CD14-positive monocyte (primary cell): ENCODE measurements at regions not wholly inside any gene's neighbourhood (a gene's known extent, or its start where the extent isn't known, plus 50 kb on each side); places are given as distances from the start of the nearest gene placed in this dataset.

Source experiments
- DNase-seq, 3 donors: peaks; one replicate each; pipeline ENCODE4 v3.0.0-alpha.2; 2011 to 2022
- H2AFZ ChIP-seq: 2 replicates; pipeline ENCODE4 v1.6.0; 2012; ENCODE audit warnings: mild to moderate bottlenecking, low read depth, low read length, inconsistent platforms; ENCODE audit not compliant: insufficient read depth, poor library complexity, severe bottlenecking
- H3K27ac ChIP-seq, 2 donors: 1 replicate in 1 of 2; 2 replicates in 1 of 2; pipeline ENCODE4 v1.5.1; 2012 to 2013; ENCODE audit warnings: low read length in 2 of 2, control low read depth in 1 of 2, inconsistent platforms in 1 of 2, low read depth in 1 of 2, mild to moderate bottlenecking in 1 of 2
- H3K27me3 ChIP-seq, 2 donors: one replicate each; pipeline versions ENCODE4 v1.6.0 to v1.6.1; 2011 to 2013; ENCODE audit warnings: low read length in 2 of 2; ENCODE audit not compliant: control insufficient read depth in 2 of 2, insufficient read depth in 2 of 2
- H3K36me3 ChIP-seq, 2 donors: replicated peaks in 1 of 2; 1 replicate in 1 of 2; 2 replicates in 1 of 2; pipeline versions ENCODE4 v1.5.1 to v1.6.1; 2012 to 2013; ENCODE audit warnings: low read length in 2 of 2, control low read depth in 1 of 2, inconsistent platforms in 1 of 2, mild to moderate bottlenecking in 1 of 2; ENCODE audit not compliant: insufficient read depth in 2 of 2, control insufficient read depth in 1 of 2
- H3K4me1 ChIP-seq, 2 donors: 1 replicate in 1 of 2; 2 replicates in 1 of 2; pipeline versions ENCODE4 v1.5.1 to v1.6.1; 2012 to 2013; ENCODE audit warnings: low read length in 2 of 2, control low read depth in 1 of 2, inconsistent platforms in 1 of 2, mild to moderate bottlenecking in 1 of 2, moderate library complexity in 1 of 2; ENCODE audit not compliant: insufficient read depth in 2 of 2, control insufficient read depth in 1 of 2
- H3K4me2 ChIP-seq: replicated peaks from 2 replicates; pipeline ENCODE3; 2012; ENCODE audit warnings: low read length, moderate library complexity, mild to moderate bottlenecking; ENCODE audit not compliant: poor library complexity, severe bottlenecking; ENCODE audit errors: extremely low read depth
- H3K4me3 ChIP-seq, 3 experiments: fragments of 200-600 bp in 1 of 3; sonication (generic) in 1 of 3; replicated peaks in 1 of 3; 1 replicate in 2 of 3; 2 replicates in 1 of 3; pipeline ENCODE4 v1.5.1; 2011 to 2013; ENCODE audit warnings: low read length in 3 of 3, mild to moderate bottlenecking in 3 of 3, control low read depth in 2 of 3, low read depth in 2 of 3, inconsistent platforms in 1 of 3, moderate library complexity in 1 of 3
- H3K79me2 ChIP-seq: 2 replicates; pipeline ENCODE4 v1.6.0; 2012; ENCODE audit warnings: mild to moderate bottlenecking, control low read depth, inconsistent platforms, low read length, moderate library complexity; ENCODE audit not compliant: insufficient read depth
- H3K9ac ChIP-seq: 2 replicates; pipeline ENCODE4 v1.6.0; 2017; ENCODE audit warnings: low read length, mild to moderate bottlenecking; ENCODE audit not compliant: insufficient read depth, poor library complexity, severe bottlenecking
- H3K9me3 ChIP-seq, 2 donors: replicated peaks in 1 of 2; 1 replicate in 1 of 2; 2 replicates in 1 of 2; pipeline versions ENCODE4 v1.5.1 to v1.6.1; 2012 to 2013; ENCODE audit warnings: low read length in 2 of 2, control low read depth in 1 of 2; ENCODE audit not compliant: control insufficient read depth in 1 of 2, insufficient read depth in 1 of 2
- H4K20me1 ChIP-seq: 2 replicates; pipeline ENCODE4 v1.6.0; 2012; ENCODE audit warnings: mild to moderate bottlenecking, low read length, control low read depth, moderate library complexity; ENCODE audit not compliant: insufficient read depth
- H3K27ac Mint-ChIP-seq, 7 donors: one replicate each; pipeline ENCODE4 v1.8.0; 2020; ENCODE audit warnings: mild to moderate bottlenecking in 7 of 7, mixed read lengths in 7 of 7, moderate library complexity in 6 of 7, inconsistent platforms in 2 of 7
- H3K27me3 Mint-ChIP-seq, 3 donors: one replicate each; pipeline ENCODE4 v1.8.0; 2021 to 2022; ENCODE audit warnings: low read depth in 3 of 3, mild to moderate bottlenecking in 3 of 3, mixed read lengths in 3 of 3, moderate library complexity in 3 of 3, inconsistent platforms in 1 of 3
- H3K36me3 Mint-ChIP-seq, 2 donors: one replicate each; pipeline ENCODE4 v1.8.0; 2020; ENCODE audit warnings: mixed read lengths in 2 of 2, inconsistent platforms in 1 of 2, mild to moderate bottlenecking in 1 of 2
- H3K4me1 Mint-ChIP-seq: one replicate; pipeline ENCODE4 v1.8.0; 2020; ENCODE audit warnings: mild to moderate bottlenecking, mixed read lengths
- H3K4me3 Mint-ChIP-seq, 2 donors: one replicate each; pipeline ENCODE4 v1.8.0; 2020; ENCODE audit warnings: mild to moderate bottlenecking in 2 of 2, mixed read lengths in 2 of 2, moderate library complexity in 1 of 2
- H3K9me3 Mint-ChIP-seq, 7 donors: one replicate each; pipeline ENCODE4 v1.8.0; 2020 to 2022; ENCODE audit warnings: mixed read lengths in 7 of 7, mild to moderate bottlenecking in 6 of 7, moderate library complexity in 6 of 7, inconsistent platforms in 2 of 7
- WGBS: methylation state at CpG from one replicate; pipeline ENCODE4 v1.1.5; 2013; ENCODE audit warnings: missing lambda C conversion rate; ENCODE audit not compliant: insufficient coverage; 5-methylcytosine and 5-hydroxymethylcytosine counted together
- intact Hi-C, 2 donors: fragments of 100-400 bp; cut with micrococcal nuclease; formaldehyde crosslinking; loops; one replicate each; pipeline versions ENCODE4 v1.15.0 to v1.15.1; 2023
- TF ChIP-seq, protein P1 (sequence below): fragments of 200-600 bp; IDR thresholded peaks from one replicate; pipeline ENCODE4 v1.8.0; 2022; ENCODE audit warnings: antibody characterized with exemption, mild to moderate bottlenecking

DNA sequence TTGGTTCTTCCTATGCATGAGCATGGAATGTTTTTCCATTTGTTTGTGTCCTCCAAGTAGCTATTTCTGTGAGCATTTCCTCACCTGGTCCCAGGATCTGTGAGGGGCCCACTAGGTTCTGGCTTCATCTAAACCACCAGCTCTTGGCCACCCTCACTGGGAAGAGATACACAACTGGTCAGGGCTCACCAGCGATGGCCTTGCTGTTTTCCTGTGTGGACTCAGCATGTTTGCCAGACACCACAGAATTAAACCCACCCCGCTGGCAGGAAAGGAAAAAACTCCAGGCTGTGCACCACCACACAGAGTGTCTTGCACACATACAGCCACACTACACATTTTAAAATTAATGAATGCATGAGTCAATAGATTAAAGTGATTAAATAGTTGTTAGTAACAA is 65.1 kb upstream of the NXT1 start:
- TF ChIP-seq, protein P1, sequence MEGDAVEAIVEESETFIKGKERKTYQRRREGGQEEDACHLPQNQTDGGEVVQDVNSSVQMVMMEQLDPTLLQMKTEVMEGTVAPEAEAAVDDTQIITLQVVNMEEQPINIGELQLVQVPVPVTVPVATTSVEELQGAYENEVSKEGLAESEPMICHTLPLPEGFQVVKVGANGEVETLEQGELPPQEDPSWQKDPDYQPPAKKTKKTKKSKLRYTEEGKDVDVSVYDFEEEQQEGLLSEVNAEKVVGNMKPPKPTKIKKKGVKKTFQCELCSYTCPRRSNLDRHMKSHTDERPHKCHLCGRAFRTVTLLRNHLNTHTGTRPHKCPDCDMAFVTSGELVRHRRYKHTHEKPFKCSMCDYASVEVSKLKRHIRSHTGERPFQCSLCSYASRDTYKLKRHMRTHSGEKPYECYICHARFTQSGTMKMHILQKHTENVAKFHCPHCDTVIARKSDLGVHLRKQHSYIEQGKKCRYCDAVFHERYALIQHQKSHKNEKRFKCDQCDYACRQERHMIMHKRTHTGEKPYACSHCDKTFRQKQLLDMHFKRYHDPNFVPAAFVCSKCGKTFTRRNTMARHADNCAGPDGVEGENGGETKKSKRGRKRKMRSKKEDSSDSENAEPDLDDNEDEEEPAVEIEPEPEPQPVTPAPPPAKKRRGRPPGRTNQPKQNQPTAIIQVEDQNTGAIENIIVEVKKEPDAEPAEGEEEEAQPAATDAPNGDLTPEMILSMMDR, result no peak
- Histone ChIP-seq H3K36me3 (no peaks in the 10 kb centered on the region), H3K79me2 (no peaks in the 10 kb centered on the region), H3K9ac (no peak overlapping the region), H3K4me3 (no peak overlapping the region), H3K4me2 (no peak overlapping the region), H3K27me3 (no peaks in the 10 kb centered on the region), H3K27ac (no peak overlapping the region), H2AFZ (no peak overlapping the region), H3K4me1 (no peaks in the 10 kb centered on the region), H4K20me1 (no peaks in the 10 kb centered on the region), H3K9me3 (no peaks in the 10 kb centered on the region)
- 80% methylated on average over 1 of the region's 2 CpGs for WGBS
- Mint-ChIP-seq H3K9me3 (no peaks in the 10 kb centered on the region), H3K27me3 (peaks cover 0 to 11% (median 2%) of the 10 kb centered on the region in 3 donors), H3K4me1 (peaks cover 2% of the 10 kb centered on the region), H3K4me3 (no peak overlapping the region), H3K27ac (no peak overlapping the region), H3K36me3 (no peaks in the 10 kb centered on the region)
- intact Hi-C loops, result no loop called here
- DNase-seq, result no peak

DNA sequence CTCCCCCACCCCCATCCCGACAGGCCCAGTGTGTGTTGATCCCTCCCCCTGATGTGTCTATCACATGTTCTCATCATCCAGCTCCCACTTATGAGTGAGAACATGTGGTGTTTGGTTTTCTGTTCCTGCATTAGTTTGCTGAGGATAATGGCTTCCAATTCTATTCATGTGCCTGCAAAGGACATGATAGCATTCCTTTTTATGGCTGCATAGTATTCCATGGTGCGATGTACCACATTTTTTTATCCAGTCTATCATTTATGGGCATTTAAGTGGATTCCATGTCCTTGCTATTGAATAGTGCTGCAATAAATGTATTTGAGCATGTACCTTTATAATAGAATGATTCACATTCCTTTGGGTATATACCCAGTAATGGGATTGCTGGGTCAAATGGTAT is 66.6 kb upstream of the NXT1 start:
- Mint-ChIP-seq H3K9me3 (no peaks in the 10 kb centered on the region), H3K27me3 (peaks cover 0 to 11% (median 5%) of the 10 kb centered on the region in 3 donors), H3K27ac (no peak overlapping the region), H3K4me1 (no peaks in the 10 kb centered on the region), H3K4me3 (no peak overlapping the region), H3K36me3 (no peaks in the 10 kb centered on the region)
- WGBS, result no CpG with 5 or more reads among the region's 2 CpGs
- Histone ChIP-seq H3K4me1 (no peaks in the 10 kb centered on the region), H3K36me3 (no peaks in the 10 kb centered on the region), H3K9ac (no peak overlapping the region), H4K20me1 (no peaks in the 10 kb centered on the region), H3K4me2 (no peak overlapping the region), H2AFZ (no peak overlapping the region), H3K9me3 (no peaks in the 10 kb centered on the region), H3K27ac (no peak overlapping the region), H3K79me2 (no peaks in the 10 kb centered on the region), H3K27me3 (no peaks in the 10 kb centered on the region), H3K4me3 (no peak overlapping the region)
- TF ChIP-seq, protein P1, result no peak
- no peak for DNase-seq
- intact Hi-C loops, result no loop called here
